Epidermal melanocyte (primary cell): ENCODE measurements at regions not wholly inside any gene's neighbourhood (a gene's known extent, or its start where the extent isn't known, plus 50 kb on each side); places are given as distances from the start of the nearest gene placed in this dataset.
"Not testable (repeated sequence)": the region's sequence is repeated elsewhere in the genome, so short reads cannot be mapped to it uniquely, and the experiment has no call there.

Source experiments
- DNase-seq: peaks from one replicate; pipeline ENCODE4 v3.0.0; 2011; ENCODE audit warnings: low spot score; ENCODE audit not compliant: insufficient read length

GRCh38 chr7:137110091-137110509 is 233.4 kb downstream of the PTN start:
- DNase-seq = no peak

DNA sequence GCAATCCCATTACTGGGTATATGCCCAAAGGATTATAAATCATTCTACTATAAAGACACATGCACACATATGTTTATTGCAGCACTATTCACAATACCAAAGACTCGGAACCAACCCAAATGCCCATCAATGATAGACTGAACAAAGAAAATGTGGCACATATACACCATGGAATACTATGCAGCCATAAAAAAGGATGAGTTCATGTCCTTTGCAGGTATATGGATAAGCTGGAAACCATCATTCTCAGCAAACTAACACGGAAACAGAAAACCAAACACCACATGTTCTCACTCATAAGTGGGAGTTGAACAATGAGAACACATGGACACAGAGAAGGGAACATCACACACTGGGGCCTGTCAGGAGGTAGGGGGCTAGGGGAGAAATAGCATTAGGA is 235.7 kb downstream of the PTN start:
- not testable (repeated sequence) for DNase-seq

DNA sequence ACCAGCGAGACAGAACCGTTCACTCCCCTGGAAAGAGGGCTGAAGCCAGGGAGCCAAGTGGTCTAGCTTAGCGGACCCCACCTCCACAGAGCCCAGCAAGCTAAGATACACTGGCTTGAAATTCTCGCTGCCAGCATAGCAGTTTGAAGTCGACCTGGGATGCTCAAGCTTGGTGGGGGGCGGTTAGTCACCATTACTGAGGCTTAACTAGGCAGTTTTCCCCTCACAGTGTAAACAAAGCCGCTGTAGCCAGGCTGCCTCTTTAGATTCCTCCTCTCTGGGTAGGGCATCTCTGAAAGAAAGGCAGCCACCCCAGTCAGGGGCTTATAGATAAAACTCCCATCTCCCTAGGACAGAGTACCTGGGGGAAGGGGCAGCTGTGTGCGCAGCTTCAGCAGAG is 235.1 kb downstream of the CHRM2 start:
- DNase-seq = not testable (repeated sequence)

DNA sequence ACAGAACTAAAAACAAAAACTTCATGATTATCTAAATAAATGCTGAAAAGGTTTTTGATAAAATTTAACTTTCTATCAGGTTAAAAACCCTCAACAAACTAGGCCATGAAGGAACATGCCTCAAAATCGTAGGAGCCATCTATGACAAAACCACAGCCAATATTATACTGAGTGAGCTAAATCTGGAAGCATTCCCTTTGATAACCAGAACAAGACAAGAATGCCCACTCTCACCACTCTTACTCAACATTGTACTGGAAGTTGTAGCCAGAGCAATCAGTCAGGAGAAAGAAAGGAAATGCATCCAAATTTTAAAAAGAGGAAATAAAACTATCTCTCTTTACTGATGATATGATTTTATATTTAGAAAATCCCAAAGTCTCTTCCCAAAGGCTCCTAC is 228.7 kb downstream of the CHRM2 start:
- DNase-seq = no peak

DNA sequence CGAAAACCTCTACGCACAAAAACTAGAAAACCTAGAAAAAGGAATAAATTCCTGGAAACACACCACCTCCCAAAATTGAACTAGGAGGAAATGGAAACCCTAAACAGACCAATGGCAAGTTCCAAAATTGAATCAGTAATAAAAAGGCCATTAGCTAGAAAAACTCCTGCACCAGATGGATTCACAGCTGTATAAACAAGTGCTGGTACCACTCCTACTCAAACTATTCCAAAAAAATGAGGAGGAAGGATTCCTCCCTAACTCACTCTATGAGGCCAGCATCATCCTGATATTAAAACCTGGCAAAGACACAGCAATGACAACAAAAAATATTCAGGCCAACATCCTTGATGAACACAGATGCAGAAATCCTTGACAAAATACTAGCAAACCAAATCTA is 228.2 kb downstream of the CHRM2 start:
- DNase-seq = no peak

DNA sequence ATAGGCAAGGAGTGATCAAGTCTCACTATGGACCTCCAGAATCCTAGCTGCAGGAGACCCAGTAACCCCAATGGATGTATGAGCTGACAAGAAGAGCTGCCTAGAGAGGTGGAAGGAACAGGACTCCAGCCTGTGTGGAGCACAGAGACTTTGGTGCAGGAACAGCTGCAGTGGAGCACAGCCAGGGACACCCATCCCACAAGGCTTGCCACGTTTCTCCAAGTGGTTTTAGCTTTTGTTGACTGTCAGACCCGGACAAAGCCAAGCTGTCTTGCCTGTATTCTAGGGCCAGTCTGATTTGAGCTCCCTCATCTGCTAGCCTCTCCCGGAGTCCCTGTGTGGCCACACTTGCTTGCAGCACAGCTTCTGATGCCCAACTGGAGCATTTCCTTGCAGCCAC is 224.7 kb downstream of the CHRM2 start:
- no peak for DNase-seq

- DNase-seq = no peak
Observed at GRCh38 chr7:137091396-137091795, 222.9 kb downstream of the CHRM2 start.

DNA sequence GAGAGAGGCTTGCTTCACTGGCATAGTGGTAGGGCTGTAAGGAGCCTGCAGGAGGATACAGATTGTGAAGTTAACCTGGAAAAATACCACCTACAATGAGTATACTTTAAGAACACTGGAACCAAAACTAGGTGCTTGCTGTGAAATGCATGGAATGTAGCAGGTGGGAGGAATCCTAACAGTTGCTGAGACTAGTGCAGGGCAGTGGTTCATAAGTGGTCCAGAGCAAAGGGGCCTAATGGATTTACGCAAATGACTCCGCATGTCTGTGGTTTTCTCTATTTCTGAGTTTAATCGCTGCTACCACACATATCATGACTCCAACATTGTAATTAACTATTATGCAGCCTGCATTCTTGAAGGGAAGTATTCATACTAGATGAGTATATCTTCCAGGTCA is 218.4 kb downstream of the CHRM2 start:
- DNase-seq = no peak

DNA sequence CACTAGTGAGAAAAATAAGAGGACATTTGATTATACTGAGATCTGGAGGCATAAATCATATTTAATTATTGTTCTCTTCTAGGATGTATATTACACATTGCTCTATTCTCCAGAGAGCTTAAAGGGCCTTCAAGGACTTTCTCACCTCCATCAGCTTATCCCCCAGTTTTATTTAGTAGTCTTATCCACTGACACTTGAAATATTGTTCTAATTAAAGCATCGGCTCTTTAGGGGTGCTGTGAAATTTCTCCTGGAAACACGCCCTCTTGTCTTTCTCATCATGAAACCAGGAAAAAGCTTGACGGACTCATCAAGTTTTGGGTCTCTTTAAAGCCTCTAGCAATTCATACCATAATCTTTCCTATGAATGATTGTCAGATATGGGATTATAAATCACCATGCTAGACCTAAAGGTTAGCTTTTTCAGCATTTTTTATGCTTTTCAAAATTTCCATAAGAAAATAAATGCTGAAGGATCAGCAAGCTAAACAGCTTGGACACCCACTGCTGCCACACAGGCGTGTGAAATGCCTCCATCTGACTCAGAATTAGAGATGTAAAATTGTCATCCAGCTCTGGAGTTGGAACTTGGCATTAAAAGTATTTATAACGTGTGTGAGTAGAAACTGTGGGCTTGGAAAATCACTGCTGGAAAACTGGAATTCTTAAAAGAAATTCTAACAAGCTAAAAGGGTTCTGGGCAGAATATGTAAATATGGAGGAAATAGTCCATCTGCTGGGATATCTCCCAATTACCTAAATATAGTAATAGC is 216.3 kb downstream of the CHRM2 start:
- DNase-seq = no peak

DNA sequence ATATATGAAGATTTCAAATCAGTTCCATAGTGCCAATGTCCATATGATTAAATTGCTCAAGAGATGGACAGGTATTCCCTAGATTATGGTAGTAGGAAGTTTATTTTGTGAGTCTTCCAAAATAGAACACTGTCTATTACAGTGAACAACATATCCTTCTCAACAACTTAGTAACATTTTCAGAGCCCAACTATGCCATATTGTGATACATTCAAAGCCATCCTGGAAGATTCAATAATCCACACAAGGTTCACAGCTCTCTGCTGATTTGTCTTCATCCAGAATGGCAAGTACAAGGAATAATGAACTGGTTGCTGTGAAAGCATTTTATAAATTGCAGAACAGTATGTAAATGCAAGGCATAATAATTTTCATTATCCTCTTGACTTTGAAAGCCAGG is 213.9 kb downstream of the CHRM2 start:
- DNase-seq = no peak

DNA sequence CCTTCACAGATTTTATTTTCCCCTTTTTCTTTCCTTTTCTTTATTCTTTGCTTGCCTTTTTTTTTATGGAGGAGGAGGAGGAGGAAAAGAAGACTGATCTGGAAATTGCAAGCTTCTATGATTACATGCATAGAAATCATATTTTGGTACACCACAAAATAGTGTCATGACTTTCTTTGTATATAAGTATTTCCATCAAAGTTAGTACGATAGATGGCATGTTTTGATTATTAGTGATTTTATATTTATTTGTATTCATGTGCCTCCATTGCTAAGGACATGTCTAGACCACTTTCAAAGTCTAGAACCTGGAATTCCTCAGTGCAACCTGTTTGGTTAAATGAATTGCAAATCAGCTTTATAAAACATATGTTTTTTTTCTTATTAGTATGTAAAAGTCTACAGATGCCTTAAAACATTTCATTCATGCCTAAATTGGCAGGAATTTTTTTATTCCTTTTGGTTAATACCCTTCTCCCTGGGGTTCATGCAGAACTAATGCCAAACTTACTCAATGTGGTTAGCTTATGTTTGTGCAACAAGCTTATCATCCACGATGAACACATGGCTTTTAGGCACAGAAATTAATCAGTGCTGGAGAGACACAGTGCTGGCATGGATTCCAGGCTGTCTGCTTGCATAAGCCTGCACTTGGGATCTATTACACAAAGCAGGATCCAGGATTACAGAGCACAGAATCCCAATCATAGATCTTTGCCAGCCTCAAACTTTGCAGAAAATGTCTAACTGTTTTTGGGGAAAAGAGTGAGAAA is 213.1 kb downstream of the CHRM2 start:
- DNase-seq = peak; percentile 29

DNA sequence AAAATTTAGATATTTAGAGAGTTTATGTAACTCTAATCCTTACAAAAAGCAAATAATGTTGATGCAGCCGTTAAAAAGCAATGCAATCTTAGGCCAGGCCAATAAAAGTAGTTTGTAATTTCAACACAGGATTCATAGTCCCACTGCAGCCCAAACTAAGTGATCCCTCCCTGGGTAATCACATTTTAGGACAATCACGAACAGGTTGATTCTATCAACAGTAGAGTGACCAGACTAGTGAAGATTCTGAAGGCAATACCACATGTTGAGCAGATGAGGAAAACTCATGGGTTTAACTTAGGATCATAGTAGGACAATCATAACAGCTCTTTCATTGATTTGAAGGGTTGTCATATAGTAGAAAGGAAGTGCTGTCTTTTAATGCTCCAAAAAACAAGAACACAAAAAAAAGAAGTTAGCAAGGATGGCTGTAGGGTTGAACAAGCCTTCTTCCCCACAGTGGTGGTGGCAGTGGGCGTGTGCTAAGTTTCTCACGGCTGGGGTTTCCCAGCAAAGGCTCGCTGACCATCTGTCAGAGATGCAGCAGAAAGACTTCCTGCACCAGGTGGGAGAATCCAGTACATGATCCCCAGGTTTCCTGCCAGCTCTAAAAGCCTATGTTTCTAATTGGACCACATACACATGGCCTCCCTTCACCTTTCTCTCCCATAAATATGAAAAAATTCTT is 212.2 kb downstream of the CHRM2 start:
- no peak for DNase-seq

GRCh38 chr7:137078781-137079180 is 210.3 kb downstream of the CHRM2 start:
- no peak for DNase-seq

DNA sequence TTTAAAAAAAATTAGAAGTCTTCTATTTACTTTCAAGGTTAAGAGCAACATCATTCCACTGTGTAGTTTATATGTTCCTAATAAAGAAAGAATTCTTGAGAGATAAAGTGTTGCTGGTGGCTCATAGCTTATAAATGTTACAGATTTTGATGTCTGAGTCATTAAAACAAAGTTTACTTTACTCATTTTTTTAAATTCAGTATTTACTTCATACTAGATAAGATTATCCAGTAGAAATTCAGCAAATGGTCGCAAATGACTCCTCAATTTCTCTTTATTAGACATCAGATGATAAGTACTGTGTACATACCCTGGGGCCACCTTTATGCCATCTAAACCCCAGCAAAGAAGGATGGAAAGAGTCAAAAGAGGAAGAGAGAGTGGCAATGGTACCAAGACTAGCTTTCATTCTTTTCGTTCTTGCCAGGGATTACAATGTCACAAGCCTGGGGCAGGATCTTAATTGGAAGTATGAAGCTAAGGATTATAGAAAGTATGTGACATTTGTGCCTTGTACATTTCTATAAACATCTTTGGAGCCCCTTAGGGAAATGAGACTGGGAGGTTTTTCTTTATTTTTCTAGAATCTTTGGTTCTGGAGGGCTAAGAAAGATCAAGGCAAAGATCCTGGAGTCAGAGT is 206.1 kb downstream of the CHRM2 start:
- DNase-seq = no peak

DNA sequence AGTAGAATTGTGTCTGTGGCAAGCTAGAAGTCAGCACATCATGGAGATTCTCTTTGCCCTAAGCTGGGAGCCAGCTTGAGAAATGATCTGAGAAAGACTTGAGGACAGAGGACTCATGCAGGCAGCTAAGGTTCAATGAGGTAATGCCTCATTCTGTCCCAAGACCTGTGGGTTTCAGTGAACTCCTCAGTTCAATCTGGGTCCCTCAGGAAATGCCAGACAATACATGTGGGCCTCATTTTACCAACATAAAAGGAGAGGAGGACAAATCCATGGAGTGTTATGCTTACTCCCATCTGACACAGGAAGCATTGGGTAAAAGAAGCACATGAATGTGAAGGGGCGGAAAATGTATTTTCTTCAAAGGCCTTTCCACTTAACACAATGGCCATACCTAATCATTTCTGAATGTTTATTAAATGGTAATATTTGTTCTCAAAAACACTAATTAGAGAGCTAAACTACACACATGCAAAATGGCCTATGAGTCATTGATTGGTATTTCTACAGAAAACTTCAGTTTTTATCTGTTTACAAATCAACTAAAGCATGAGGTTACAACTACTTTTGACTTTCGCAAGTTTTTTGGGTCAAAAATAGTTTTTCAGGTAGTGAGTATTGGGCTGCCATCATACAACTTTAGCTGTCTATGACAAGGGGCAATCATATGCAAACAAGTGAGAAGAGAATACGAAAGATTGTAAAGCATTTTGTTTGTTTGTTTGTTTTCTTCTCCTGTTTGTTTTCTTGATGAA is 205.3 kb downstream of the CHRM2 start:
- DNase-seq = no peak
